ENCODE measurements at regions not wholly inside any gene's neighbourhood (a gene's known extent, or its start where the extent isn't known, plus 50 kb on each side); places are given as distances from the start of the nearest gene placed in this dataset.

DNA sequence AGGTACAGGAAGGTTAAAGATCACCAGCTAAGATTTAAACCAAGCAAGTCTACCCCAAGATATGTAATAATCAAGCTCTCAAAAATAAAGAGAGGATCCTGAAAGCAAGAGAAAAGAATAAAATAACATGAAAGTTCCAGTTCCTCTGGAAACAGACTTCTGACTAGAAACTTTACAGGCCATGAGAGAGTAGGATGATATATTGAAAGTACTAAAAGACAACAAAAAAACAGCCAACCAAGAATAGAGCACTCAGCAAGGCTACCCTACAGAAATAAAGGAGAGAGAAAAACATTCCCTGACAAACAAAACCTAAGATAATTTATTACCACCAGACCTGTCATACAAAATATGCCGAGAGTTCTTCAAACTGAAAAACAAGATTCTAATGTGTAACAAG lies 450.5 kb downstream of the ARAP2 start:
- TF ChIP-seq, protein P1, sequence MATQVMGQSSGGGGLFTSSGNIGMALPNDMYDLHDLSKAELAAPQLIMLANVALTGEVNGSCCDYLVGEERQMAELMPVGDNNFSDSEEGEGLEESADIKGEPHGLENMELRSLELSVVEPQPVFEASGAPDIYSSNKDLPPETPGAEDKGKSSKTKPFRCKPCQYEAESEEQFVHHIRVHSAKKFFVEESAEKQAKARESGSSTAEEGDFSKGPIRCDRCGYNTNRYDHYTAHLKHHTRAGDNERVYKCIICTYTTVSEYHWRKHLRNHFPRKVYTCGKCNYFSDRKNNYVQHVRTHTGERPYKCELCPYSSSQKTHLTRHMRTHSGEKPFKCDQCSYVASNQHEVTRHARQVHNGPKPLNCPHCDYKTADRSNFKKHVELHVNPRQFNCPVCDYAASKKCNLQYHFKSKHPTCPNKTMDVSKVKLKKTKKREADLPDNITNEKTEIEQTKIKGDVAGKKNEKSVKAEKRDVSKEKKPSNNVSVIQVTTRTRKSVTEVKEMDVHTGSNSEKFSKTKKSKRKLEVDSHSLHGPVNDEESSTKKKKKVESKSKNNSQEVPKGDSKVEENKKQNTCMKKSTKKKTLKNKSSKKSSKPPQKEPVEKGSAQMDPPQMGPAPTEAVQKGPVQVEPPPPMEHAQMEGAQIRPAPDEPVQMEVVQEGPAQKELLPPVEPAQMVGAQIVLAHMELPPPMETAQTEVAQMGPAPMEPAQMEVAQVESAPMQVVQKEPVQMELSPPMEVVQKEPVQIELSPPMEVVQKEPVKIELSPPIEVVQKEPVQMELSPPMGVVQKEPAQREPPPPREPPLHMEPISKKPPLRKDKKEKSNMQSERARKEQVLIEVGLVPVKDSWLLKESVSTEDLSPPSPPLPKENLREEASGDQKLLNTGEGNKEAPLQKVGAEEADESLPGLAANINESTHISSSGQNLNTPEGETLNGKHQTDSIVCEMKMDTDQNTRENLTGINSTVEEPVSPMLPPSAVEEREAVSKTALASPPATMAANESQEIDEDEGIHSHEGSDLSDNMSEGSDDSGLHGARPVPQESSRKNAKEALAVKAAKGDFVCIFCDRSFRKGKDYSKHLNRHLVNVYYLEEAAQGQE (IDR thresholded peaks at IDR 0.05; ENCODE audit: insufficient read depth in 1 of 2, low read depth in 2 of 2, low read length in 1 of 2) = no peak
- TF ChIP-seq, protein P2, sequence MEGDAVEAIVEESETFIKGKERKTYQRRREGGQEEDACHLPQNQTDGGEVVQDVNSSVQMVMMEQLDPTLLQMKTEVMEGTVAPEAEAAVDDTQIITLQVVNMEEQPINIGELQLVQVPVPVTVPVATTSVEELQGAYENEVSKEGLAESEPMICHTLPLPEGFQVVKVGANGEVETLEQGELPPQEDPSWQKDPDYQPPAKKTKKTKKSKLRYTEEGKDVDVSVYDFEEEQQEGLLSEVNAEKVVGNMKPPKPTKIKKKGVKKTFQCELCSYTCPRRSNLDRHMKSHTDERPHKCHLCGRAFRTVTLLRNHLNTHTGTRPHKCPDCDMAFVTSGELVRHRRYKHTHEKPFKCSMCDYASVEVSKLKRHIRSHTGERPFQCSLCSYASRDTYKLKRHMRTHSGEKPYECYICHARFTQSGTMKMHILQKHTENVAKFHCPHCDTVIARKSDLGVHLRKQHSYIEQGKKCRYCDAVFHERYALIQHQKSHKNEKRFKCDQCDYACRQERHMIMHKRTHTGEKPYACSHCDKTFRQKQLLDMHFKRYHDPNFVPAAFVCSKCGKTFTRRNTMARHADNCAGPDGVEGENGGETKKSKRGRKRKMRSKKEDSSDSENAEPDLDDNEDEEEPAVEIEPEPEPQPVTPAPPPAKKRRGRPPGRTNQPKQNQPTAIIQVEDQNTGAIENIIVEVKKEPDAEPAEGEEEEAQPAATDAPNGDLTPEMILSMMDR (IDR thresholded peaks at IDR 0.05) = no peak
- no peak for TF ChIP-seq SIN3A (IDR thresholded peaks at IDR 0.05; ENCODE audit: borderline replicate concordance, insufficient read depth, low read depth, low read length)
- no peak for TF ChIP-seq POLR2AphosphoS5 (IDR thresholded peaks at IDR 0.05; ENCODE audit: low read depth, low read length)
- no peak for TF ChIP-seq TCF7L2 (IDR thresholded peaks at IDR 0.05; ENCODE audit: low read depth, low read length)
- no peak overlapping the region for H3K4me3 ChIP-seq (ENCODE audit: low read depth in 2 of 2, low read length in 2 of 2)
- DNase-seq (ENCODE audit: low read depth, low spot score) (no peak), ATAC-seq (no peak)
- H3K4me1 ChIP-seq (ENCODE audit: control insufficient read depth, insufficient read depth, low read length) = no peaks in the 10 kb centered on the region
- no peak overlapping the region for H3K27ac ChIP-seq (ENCODE audit: low read length)
- in situ Hi-C loops (cut with HindIII; ENCODE audit: low pct_unique_long_range_greater_than_20kb, low sequenced_read_pairs) (no loop called here), intact Hi-C loops (cut with micrococcal nuclease; ENCODE audit: unreplicated experiment) (no loop called here)
- peaks cover 4% of the 10 kb centered on the region for H3K9me3 ChIP-seq (ENCODE audit: control insufficient read depth, insufficient read depth, low read depth, low read length)
- H3K27me3 ChIP-seq (ENCODE audit: control insufficient read depth, insufficient read depth, low read length) = no peaks in the 10 kb centered on the region
- ChIA-PET CTCF (no interaction called here), POLR2A (no interaction called here)
- H3K36me3 ChIP-seq (ENCODE audit: control insufficient read depth, insufficient read depth, low read length) = no peaks in the 10 kb centered on the region
- no TSS peak for BruUV-seq (replicated peaks)

DNA sequence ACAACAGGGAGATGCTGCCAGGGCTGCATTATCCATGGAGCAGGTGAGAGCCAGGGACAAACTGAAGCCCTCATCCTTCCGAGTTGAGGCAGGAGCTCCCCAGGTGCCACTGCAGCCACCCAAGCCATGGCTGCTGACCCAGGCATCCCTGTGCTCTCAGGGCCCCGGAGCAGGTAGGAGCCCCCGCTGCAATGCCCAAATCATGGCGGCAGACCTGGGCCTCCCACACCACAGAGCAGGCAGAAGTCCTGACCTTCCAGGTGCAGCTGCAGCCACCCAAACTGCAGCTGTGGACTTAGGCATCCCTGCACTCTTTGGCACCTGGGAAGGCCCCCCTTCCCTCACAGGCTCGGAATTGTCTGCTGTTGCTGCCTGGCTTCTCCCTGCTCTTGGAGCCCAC lies 443.6 kb downstream of the ARAP2 start:
- H3K27ac ChIP-seq (ENCODE audit: low read length) = no peak overlapping the region
- no peaks in the 10 kb centered on the region for H3K36me3 ChIP-seq (ENCODE audit: control insufficient read depth, insufficient read depth, low read length)
- in situ Hi-C loops (cut with HindIII; ENCODE audit: low pct_unique_long_range_greater_than_20kb, low sequenced_read_pairs) (no loop called here), intact Hi-C loops (cut with micrococcal nuclease; ENCODE audit: unreplicated experiment) (no loop called here)
- TF ChIP-seq POLR2AphosphoS5 (IDR thresholded peaks at IDR 0.05; ENCODE audit: low read depth, low read length) (no peak), SIN3A (IDR thresholded peaks at IDR 0.05; ENCODE audit: borderline replicate concordance, insufficient read depth, low read depth, low read length) (no peak), TCF7L2 (IDR thresholded peaks at IDR 0.05; ENCODE audit: low read depth, low read length) (no peak)
- TF ChIP-seq, protein P2 (IDR thresholded peaks at IDR 0.05) = no peak
- TF ChIP-seq, protein P1 (IDR thresholded peaks at IDR 0.05; ENCODE audit: insufficient read depth in 1 of 2, low read depth in 2 of 2, low read length in 1 of 2) = no peak
- POLR2A ChIA-PET = no interaction called here
- no peak for DNase-seq (ENCODE audit: low read depth, low spot score)
- no TSS peak for BruUV-seq (replicated peaks)
- no peaks in the 10 kb centered on the region for H3K27me3 ChIP-seq (ENCODE audit: control insufficient read depth, insufficient read depth, low read length)
- H3K4me3 ChIP-seq (ENCODE audit: low read depth in 2 of 2, low read length in 2 of 2) = no peak overlapping the region
- no peaks in the 10 kb centered on the region for H3K4me1 ChIP-seq (ENCODE audit: control insufficient read depth, insufficient read depth, low read length)
- peaks cover 4% of the 10 kb centered on the region; the same call in 1 of the 2 replicates for H3K9me3 ChIP-seq (ENCODE audit: control insufficient read depth, insufficient read depth, low read depth, low read length)
- CTCF ChIA-PET = no interaction called here
- ATAC-seq = no peak

Data from Panc1 (cell line).